Esophagus muscularis mucosa (tissue), 3 donors: ENCODE measurements at regions not wholly inside any gene's neighbourhood (a gene's known extent, or its start where the extent isn't known, plus 50 kb on each side); places are given as distances from the start of the nearest gene placed in this dataset.

ENCODE experiments used
- POLR2AphosphoS5 ChIP-seq, 2 donors: sonication (generic); formaldehyde crosslinking; IDR thresholded peaks; one replicate each; pipeline ENCODE4 v1.6.1; 2017; ENCODE audit warnings: antibody characterized with exemption in 2 of 2
- TF ChIP-seq, protein P1 (sequence below), 3 experiments: fragments of 200-600 bp in 2 of 3; fragments of 450-650 bp in 1 of 3; sonication (generic) in 2 of 3; IDR thresholded peaks; one replicate each; pipeline ENCODE4 v1.5.1; 2017 to 2019; ENCODE audit warnings: antibody characterized with exemption in 3 of 3, mild to moderate bottlenecking in 2 of 3, moderate library complexity in 1 of 3

GRCh38 chr12:107539196-107539939, 146.2 kb upstream of the PWP1 start:
- TF ChIP-seq, protein P1, sequence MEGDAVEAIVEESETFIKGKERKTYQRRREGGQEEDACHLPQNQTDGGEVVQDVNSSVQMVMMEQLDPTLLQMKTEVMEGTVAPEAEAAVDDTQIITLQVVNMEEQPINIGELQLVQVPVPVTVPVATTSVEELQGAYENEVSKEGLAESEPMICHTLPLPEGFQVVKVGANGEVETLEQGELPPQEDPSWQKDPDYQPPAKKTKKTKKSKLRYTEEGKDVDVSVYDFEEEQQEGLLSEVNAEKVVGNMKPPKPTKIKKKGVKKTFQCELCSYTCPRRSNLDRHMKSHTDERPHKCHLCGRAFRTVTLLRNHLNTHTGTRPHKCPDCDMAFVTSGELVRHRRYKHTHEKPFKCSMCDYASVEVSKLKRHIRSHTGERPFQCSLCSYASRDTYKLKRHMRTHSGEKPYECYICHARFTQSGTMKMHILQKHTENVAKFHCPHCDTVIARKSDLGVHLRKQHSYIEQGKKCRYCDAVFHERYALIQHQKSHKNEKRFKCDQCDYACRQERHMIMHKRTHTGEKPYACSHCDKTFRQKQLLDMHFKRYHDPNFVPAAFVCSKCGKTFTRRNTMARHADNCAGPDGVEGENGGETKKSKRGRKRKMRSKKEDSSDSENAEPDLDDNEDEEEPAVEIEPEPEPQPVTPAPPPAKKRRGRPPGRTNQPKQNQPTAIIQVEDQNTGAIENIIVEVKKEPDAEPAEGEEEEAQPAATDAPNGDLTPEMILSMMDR (IDR thresholded peaks at IDR 0.05): no peak
- TF ChIP-seq POLR2AphosphoS5 (IDR thresholded peaks at IDR 0.05): no peak
